ENCODE measurements at regions not wholly inside any gene's neighbourhood (a gene's known extent, or its start where the extent isn't known, plus 50 kb on each side); places are given as distances from the start of the nearest gene placed in this dataset.
"Not testable (repeated sequence)": the region's sequence is repeated elsewhere in the genome, so short reads cannot be mapped to it uniquely, and the experiment has no call there.

DNA sequence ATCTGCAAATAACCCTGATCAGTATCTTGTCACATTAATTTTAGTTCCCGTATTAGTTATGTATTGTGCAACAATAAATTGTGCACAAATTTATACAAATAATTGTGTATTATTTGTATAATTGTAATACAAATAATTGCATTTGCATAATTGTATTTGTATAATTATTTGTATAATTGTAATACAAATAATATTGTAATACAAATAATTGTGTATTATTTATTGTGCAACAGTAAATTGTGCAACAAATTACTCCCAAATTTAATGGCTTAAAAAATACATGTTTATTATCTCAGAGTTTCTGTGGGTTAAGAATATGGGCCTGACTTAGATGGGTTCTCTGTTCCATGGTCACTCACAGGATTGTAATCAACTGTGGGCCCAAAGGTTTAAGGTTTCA lies 86.2 kb upstream of the SAMSN1 start:
- H3K36me3 ChIP-seq (ENCODE audit: insufficient read depth, low read length), result no peaks in the 10 kb centered on the region
- no peaks in the 10 kb centered on the region for H3K9me3 ChIP-seq (ENCODE audit: control insufficient read depth in 1 of 2, insufficient read depth in 1 of 2, low read length in 2 of 2)
- H3K4me1 ChIP-seq (ENCODE audit: insufficient read depth, low read length), result peaks cover 3% of the 10 kb centered on the region
- Mint-ChIP-seq H3K27ac (no peak overlapping the region), H3K36me3 (ENCODE audit: low read depth) (no peaks in the 10 kb centered on the region), H3K27me3 (no peaks in the 10 kb centered on the region), H3K4me1 (ENCODE audit: low read depth) (peaks cover 22% of the 10 kb centered on the region), H3K9me3 (peaks cover 2% of the 10 kb centered on the region), H3K4me3 (no peak overlapping the region)
- no peak overlapping the region for H3K4me3 ChIP-seq (ENCODE audit: low read length)
- TF ChIP-seq, protein P1, sequence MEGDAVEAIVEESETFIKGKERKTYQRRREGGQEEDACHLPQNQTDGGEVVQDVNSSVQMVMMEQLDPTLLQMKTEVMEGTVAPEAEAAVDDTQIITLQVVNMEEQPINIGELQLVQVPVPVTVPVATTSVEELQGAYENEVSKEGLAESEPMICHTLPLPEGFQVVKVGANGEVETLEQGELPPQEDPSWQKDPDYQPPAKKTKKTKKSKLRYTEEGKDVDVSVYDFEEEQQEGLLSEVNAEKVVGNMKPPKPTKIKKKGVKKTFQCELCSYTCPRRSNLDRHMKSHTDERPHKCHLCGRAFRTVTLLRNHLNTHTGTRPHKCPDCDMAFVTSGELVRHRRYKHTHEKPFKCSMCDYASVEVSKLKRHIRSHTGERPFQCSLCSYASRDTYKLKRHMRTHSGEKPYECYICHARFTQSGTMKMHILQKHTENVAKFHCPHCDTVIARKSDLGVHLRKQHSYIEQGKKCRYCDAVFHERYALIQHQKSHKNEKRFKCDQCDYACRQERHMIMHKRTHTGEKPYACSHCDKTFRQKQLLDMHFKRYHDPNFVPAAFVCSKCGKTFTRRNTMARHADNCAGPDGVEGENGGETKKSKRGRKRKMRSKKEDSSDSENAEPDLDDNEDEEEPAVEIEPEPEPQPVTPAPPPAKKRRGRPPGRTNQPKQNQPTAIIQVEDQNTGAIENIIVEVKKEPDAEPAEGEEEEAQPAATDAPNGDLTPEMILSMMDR (IDR thresholded peaks at IDR 0.05), result no peak
- ChIA-PET CTCF (no interaction called here), POLR2A (no interaction called here)
- no peak overlapping the region for H3K27ac ChIP-seq (ENCODE audit: low read depth in 1 of 2, low read length in 2 of 2)
- no peak for ATAC-seq (ENCODE audit: poor library complexity)
- no peaks in the 10 kb centered on the region for H3K27me3 ChIP-seq (ENCODE audit: control insufficient read depth in 1 of 2, insufficient read depth in 2 of 2, low read length in 2 of 2)
- intact Hi-C loops (cut with DNase I, micrococcal nuclease), result no loop called here
- DNase-seq, result no peak

GRCh38 chr21:14630556-14631069 lies 84.5 kb upstream of the SAMSN1 start:
- POLR2A ChIA-PET, result interaction anchor here (0.9 to 1.6 kb wide), 3 partner anchors 46 to 103 kb away, joined by 3 to 5 read pairs (median 4); no protein-coding TSS in a partner anchor
- DNase-seq, result peak in 3 of 14 experiments; percentile 44 to 59 (median 50)
- Mint-ChIP-seq H3K4me1 (ENCODE audit: low read depth) (peaks cover 22% of the 10 kb centered on the region), H3K27ac (peak overlapping the region; percentile 54), H3K27me3 (no peaks in the 10 kb centered on the region), H3K9me3 (peaks cover 3% of the 10 kb centered on the region), H3K4me3 (peak overlapping the region; percentile 39), H3K36me3 (ENCODE audit: low read depth) (no peaks in the 10 kb centered on the region)
- Histone ChIP-seq H3K4me3 (ENCODE audit: low read length) (no peak overlapping the region), H3K27ac (ENCODE audit: low read depth in 1 of 2, low read length in 2 of 2) (no peak overlapping the region), H3K36me3 (ENCODE audit: insufficient read depth, low read length) (no peaks in the 10 kb centered on the region), H3K27me3 (ENCODE audit: control insufficient read depth in 1 of 2, insufficient read depth in 2 of 2, low read length in 2 of 2) (no peaks in the 10 kb centered on the region), H3K9me3 (ENCODE audit: control insufficient read depth in 1 of 2, insufficient read depth in 1 of 2, low read length in 2 of 2) (no peaks in the 10 kb centered on the region), H3K4me1 (ENCODE audit: insufficient read depth, low read length) (peaks cover 3% of the 10 kb centered on the region)
- TF ChIP-seq, protein P1 (IDR thresholded peaks at IDR 0.05), result no peak
- intact Hi-C loops (cut with DNase I, micrococcal nuclease), result no loop called here
- CTCF ChIA-PET, result interaction anchor here (0.9 kb wide), 1 partner anchor 16 kb away, joined by 3 read pairs; no protein-coding TSS in a partner anchor
- ATAC-seq (ENCODE audit: poor library complexity), result peak; percentile 68

DNA sequence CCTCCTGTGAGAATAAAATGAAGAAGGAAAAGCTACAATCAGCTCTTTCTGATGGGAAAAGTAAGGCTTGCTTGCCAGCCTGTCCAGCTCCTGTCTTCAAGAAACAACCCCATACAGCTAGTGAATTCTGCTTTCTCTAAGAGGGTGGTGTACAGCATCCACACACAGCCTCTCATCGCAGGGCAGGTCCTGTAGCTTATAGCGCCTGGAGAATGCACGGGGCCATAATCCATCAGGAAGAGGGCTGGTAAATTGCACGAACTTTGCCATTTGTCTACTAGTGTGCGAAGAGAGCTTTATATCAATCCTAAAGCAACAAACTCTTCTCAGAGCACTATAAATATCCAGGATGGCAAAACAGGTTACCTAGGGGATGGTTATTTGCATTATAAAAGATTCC lies 83.3 kb upstream of the SAMSN1 start:
- TF ChIP-seq, protein P1 (IDR thresholded peaks at IDR 0.05), result no peak
- ATAC-seq (ENCODE audit: poor library complexity), result no peak
- no peaks in the 10 kb centered on the region for H3K9me3 ChIP-seq (ENCODE audit: control insufficient read depth in 1 of 2, insufficient read depth in 1 of 2, low read length in 2 of 2)
- H3K36me3 ChIP-seq (ENCODE audit: insufficient read depth, low read length), result no peaks in the 10 kb centered on the region
- Mint-ChIP-seq H3K27ac (no peak overlapping the region), H3K9me3 (peaks cover 6% of the 10 kb centered on the region), H3K27me3 (no peaks in the 10 kb centered on the region), H3K36me3 (ENCODE audit: low read depth) (no peaks in the 10 kb centered on the region), H3K4me3 (no peak overlapping the region), H3K4me1 (ENCODE audit: low read depth) (peaks cover 22% of the 10 kb centered on the region)
- ChIA-PET CTCF (interaction anchor here (0.8 to 1.3 kb wide), 2 partner anchors 11 to 108 kb away, joined by 3 to 4 read pairs; no protein-coding TSS in a partner anchor), POLR2A (interaction anchor here (0.8 to 1.6 kb wide), 2 partner anchors 21 to 47 kb away, joined by 3 to 5 read pairs; no protein-coding TSS in a partner anchor)
- intact Hi-C loops (cut with DNase I, micrococcal nuclease), result no loop called here
- no peak for DNase-seq
- H3K4me3 ChIP-seq (ENCODE audit: low read length), result no peak overlapping the region
- no peak overlapping the region for H3K27ac ChIP-seq (ENCODE audit: low read depth in 1 of 2, low read length in 2 of 2)
- no peaks in the 10 kb centered on the region for H3K27me3 ChIP-seq (ENCODE audit: control insufficient read depth in 1 of 2, insufficient read depth in 2 of 2, low read length in 2 of 2)
- H3K4me1 ChIP-seq (ENCODE audit: insufficient read depth, low read length), result peaks cover 3% of the 10 kb centered on the region

DNA sequence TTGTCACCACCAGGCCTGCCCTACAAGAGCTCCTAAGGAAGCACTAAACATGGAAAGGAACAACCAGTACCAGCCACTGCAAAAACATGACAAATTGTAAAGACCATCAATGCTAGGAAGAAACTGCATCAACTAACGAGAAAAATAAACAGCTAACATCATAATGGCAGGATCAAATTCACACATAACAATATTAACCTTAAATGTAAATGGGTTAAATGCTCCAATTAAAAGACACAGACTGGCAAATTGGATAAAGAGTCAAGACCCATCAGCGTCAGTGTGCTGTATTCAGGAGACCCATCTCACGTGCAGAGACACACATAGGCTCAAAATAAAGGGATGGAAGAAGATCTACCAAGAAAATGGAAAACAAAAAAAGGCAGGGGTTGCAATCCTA lies 77.0 kb upstream of the SAMSN1 start:
- CTCF ChIA-PET; intact Hi-C loops (cut with DNase I, micrococcal nuclease); H3K4me3 Mint-ChIP-seq; H3K4me3 ChIP-seq (ENCODE audit: low read length); ATAC-seq (ENCODE audit: poor library complexity); H3K4me1 ChIP-seq (ENCODE audit: insufficient read depth, low read length); H3K27ac Mint-ChIP-seq; H3K9me3 ChIP-seq (ENCODE audit: control insufficient read depth in 1 of 2, insufficient read depth in 1 of 2, low read length in 2 of 2); DNase-seq; H3K27ac ChIP-seq (ENCODE audit: low read depth in 1 of 2, low read length in 2 of 2); H3K36me3 ChIP-seq (ENCODE audit: insufficient read depth, low read length); POLR2A ChIA-PET; H3K27me3 ChIP-seq (ENCODE audit: control insufficient read depth in 1 of 2, insufficient read depth in 2 of 2, low read length in 2 of 2); H3K27me3 Mint-ChIP-seq; H3K36me3 Mint-ChIP-seq (ENCODE audit: low read depth); H3K4me1 Mint-ChIP-seq (ENCODE audit: low read depth): not testable (repeated sequence)
- peaks cover 10% of the 10 kb centered on the region for H3K9me3 Mint-ChIP-seq
